ENCODE measurements at regions not wholly inside any gene's neighbourhood (a gene's known extent, or its start where the extent isn't known, plus 50 kb on each side); places are given as distances from the start of the nearest gene placed in this dataset.

GRCh38 chr16:20221208-20221607, 106.1 kb downstream of the GP2 start:
- TF ChIP-seq CTCF (IDR thresholded peaks at IDR 0.05) (no peak), POLR2A (IDR thresholded peaks at IDR 0.05; ENCODE audit: low read depth) (no peak), EP300 (IDR thresholded peaks at IDR 0.05) (no peak)
